ENCODE measurements at regions not wholly inside any gene's neighbourhood (a gene's known extent, or its start where the extent isn't known, plus 50 kb on each side); places are given as distances from the start of the nearest gene placed in this dataset.

DNA sequence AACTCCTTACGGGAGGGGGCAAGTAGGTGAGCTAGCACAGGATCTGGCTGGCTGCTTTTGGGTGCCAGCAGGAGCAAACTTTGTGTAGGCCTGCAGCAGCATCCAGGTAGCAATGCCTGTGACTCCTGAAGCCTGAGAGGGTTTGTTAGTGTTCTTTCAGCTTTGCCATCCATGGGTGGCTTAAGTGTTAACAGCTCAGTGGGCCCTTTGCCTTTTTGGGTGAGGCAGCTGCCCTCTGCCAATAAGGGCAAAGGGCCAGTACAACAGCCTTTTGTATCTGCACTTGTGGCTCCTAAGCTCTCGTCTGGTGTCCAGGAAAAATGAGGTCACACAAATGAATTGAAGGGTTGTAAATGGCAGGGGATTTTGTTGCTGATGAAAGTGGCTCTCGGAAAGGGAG is 359.0 kb upstream of the CHRM2 start:
- CTCF ChIA-PET = no interaction called here
- no peak for DNase-seq (ENCODE audit: extremely low spot score)
- TF ChIP-seq ELF4 (IDR thresholded peaks at IDR 0.05) = no peak
- POLR2A ChIA-PET = no interaction called here

DNA sequence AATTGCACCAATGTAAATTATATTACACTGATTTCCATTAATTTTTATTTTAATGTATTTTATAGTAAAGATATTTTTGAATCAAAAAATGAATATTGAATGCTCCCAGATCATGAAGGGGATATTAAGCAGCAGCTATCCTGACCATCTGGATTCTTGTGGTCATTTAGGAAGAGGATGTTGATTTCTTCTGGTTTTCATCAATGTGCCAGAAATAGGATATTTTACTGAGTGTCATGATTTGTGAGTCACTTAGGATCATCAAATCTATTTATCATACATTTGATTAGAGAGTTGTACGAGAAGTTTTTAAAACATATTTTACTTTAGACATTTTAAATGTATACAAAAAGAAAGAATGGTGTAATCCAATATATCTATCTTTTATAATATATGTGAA is 366.3 kb upstream of the CHRM2 start:
- DNase-seq (ENCODE audit: extremely low spot score) = no peak
- POLR2A ChIA-PET = no interaction called here
- CTCF ChIA-PET = no interaction called here
- no peak for TF ChIP-seq BHLHE40 (IDR thresholded peaks at IDR 0.05; ENCODE audit: borderline replicate concordance)
- TF ChIP-seq, protein P1, sequence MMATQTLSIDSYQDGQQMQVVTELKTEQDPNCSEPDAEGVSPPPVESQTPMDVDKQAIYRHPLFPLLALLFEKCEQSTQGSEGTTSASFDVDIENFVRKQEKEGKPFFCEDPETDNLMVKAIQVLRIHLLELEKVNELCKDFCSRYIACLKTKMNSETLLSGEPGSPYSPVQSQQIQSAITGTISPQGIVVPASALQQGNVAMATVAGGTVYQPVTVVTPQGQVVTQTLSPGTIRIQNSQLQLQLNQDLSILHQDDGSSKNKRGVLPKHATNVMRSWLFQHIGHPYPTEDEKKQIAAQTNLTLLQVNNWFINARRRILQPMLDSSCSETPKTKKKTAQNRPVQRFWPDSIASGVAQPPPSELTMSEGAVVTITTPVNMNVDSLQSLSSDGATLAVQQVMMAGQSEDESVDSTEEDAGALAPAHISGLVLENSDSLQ (IDR thresholded peaks at IDR 0.05) = no peak
- TF ChIP-seq NFRKB (IDR thresholded peaks at IDR 0.05) = no peak

DNA sequence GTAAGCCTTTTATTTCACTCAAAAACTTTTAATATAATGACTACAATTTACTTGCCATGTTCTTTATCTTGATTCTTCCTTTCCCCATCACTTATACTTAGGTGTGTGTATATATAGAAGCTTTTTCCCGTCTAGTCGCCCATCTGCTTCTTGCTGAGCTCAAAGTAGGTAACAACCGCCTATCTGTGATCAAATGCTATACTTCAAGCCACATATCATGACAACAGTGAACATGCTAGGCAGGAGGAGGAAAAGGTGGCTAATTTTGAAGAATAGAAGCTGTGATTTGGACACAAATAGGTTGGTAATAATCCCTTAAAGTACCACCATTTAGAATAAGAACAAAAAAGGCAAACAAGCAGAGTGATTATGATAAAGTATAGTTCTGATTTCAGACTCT is 367.3 kb upstream of the CHRM2 start:
- CTCF ChIA-PET = interaction anchor here (0.6 kb wide), 1 partner anchor 83 kb away, joined by 3 read pairs; no protein-coding TSS in a partner anchor

DNA sequence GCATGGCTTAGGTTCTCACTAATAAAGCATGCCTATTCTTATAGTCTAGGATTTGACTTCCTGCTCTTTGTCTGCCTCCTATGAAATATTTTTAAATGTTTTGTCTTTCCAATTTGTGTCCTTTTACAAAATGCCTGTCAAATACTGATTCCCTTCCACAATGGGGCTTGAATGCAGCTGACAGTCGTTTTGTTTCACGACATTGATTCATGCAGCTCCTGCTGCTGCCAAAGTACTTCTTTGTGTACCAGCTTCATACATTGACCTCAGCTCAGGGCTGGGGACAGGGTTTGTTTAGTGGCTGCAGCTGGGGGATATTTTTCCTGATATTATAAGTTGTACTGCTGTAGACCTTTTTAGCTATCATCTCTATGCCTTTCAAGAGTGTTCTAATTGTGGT is 371.9 kb upstream of the CHRM2 start:
- DNase-seq (ENCODE audit: extremely low spot score) = no peak
- TF ChIP-seq FOXM1 (IDR thresholded peaks at IDR 0.05; ENCODE audit: borderline replicate concordance) (no peak), ARNT (IDR thresholded peaks at IDR 0.05) (no peak), TARDBP (IDR thresholded peaks at IDR 0.05) (no peak), L3MBTL2 (conservative IDR thresholded peaks at IDR 0.05) (no peak), FOXA1 (IDR thresholded peaks at IDR 0.05) (no peak), ZNF384 (IDR thresholded peaks at IDR 0.05) (no peak), FOXK2 (IDR thresholded peaks at IDR 0.05) (no peak), CTBP1 (IDR thresholded peaks at IDR 0.05; ENCODE audit: borderline replicate concordance) (no peak)
- TF ChIP-seq, protein P1 (IDR thresholded peaks at IDR 0.05) = no peak
- CTCF ChIA-PET = no interaction called here
- POLR2A ChIA-PET = no interaction called here

More for the DNA sequence above, 367.3 kb upstream of the CHRM2 start:
- TF ChIP-seq SP1 (IDR thresholded peaks at IDR 0.05) = no peak
- no peak for DNase-seq (ENCODE audit: extremely low spot score)
- POLR2A ChIA-PET = no interaction called here

DNA sequence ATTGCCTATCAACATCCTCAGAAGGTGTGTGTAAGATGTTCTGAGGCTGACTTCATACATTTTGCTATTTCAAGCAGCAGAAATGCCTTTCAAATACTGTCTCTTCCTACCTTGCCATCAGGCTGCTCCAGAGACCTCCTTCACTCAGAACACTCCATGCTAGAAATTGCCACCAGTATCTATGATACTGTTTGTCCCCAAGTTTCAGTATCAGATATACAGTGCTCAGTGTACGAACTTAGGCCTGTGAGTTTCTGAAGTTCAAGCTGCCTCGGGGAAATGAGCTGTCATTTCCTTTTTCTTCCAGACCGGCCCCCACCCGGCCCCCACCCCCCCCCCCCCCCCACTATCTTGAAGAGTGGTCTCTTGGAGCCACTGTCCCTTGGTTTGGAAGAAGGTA is 373.4 kb upstream of the CHRM2 start:
- ChIA-PET POLR2A (no interaction called here), CTCF (no interaction called here)
- no peak for DNase-seq (ENCODE audit: extremely low spot score)
- no peak for TF ChIP-seq FOXA1 (IDR thresholded peaks at IDR 0.05)
- no peak for TF ChIP-seq ZNF384 (IDR thresholded peaks at IDR 0.05)
- TF ChIP-seq FOXK2 (IDR thresholded peaks at IDR 0.05) = no peak
- no peak for TF ChIP-seq L3MBTL2 (conservative IDR thresholded peaks at IDR 0.05)
- no peak for TF ChIP-seq FOXM1 (IDR thresholded peaks at IDR 0.05; ENCODE audit: borderline replicate concordance)
- TF ChIP-seq ARNT (IDR thresholded peaks at IDR 0.05) = no peak
- TF ChIP-seq, protein P1 (IDR thresholded peaks at IDR 0.05) = no peak
- no peak for TF ChIP-seq LEF1 (IDR thresholded peaks at IDR 0.05; ENCODE audit: borderline replicate concordance)
- TF ChIP-seq ELF4 (IDR thresholded peaks at IDR 0.05) = no peak
- no peak for TF ChIP-seq SUZ12 (IDR thresholded peaks at IDR 0.05)

DNA sequence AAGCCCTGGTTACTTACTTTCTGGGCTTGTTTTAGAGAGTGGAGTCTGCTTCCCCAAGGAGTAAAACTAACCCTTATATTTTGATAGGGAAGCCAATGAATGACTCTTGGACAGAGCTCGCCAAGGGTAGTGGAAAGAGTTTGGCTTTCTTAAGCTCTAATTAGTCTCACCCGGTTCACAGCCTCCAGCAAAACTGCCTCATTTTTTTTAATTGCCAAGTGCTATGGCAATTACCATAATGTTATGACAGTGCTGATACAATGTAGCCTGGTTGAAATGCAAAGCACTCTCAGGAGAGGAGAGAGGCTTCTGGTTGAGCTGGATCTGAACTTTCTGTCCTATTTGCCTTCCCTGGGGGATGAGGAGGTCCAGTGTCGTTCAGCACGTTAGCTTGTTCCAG is 376.1 kb upstream of the CHRM2 start:
- ChIA-PET POLR2A (no interaction called here), CTCF (no interaction called here)
- TF ChIP-seq L3MBTL2 (conservative IDR thresholded peaks at IDR 0.05) (no peak), CTBP1 (IDR thresholded peaks at IDR 0.05; ENCODE audit: borderline replicate concordance) (no peak), BHLHE40 (IDR thresholded peaks at IDR 0.05; ENCODE audit: borderline replicate concordance) (no peak), HDGF (IDR thresholded peaks at IDR 0.05; ENCODE audit: borderline replicate concordance) (no peak)
- TF ChIP-seq, protein P1 (IDR thresholded peaks at IDR 0.05) = no peak
- DNase-seq (ENCODE audit: extremely low spot score) = no peak

DNA sequence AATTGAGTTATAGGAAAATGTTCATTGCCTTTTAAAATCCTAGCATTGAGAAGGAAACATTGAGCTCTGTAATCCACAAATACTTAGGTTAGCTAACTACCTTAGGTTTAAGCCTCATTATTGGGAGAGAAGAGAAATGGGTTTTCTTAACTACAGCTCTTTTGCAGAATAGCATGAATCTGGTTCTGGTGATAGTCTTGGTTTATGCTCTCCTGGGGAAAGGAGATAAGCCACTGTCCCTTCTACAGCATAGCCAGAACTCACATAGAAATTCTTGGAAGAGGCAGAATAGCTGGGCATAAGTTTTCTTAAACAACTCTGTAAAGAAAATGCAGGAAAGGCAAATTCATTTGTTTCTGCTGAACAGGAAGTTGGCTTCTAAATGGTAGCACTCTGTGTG is 378.6 kb upstream of the CHRM2 start:
- TF ChIP-seq ELF4 (IDR thresholded peaks at IDR 0.05) (no peak), SUZ12 (IDR thresholded peaks at IDR 0.05) (no peak), NFRKB (IDR thresholded peaks at IDR 0.05) (no peak), FOXM1 (IDR thresholded peaks at IDR 0.05; ENCODE audit: borderline replicate concordance) (no peak), ARNT (IDR thresholded peaks at IDR 0.05) (no peak), L3MBTL2 (conservative IDR thresholded peaks at IDR 0.05) (no peak), TARDBP (IDR thresholded peaks at IDR 0.05) (no peak), LEF1 (IDR thresholded peaks at IDR 0.05; ENCODE audit: borderline replicate concordance) (no peak), FOXK2 (IDR thresholded peaks at IDR 0.05) (no peak), HDGF (IDR thresholded peaks at IDR 0.05; ENCODE audit: borderline replicate concordance) (no peak), BHLHE40 (IDR thresholded peaks at IDR 0.05; ENCODE audit: borderline replicate concordance) (no peak), FOXA1 (IDR thresholded peaks at IDR 0.05) (no peak), SP1 (IDR thresholded peaks at IDR 0.05) (no peak), ZNF384 (IDR thresholded peaks at IDR 0.05) (no peak), CTBP1 (IDR thresholded peaks at IDR 0.05; ENCODE audit: borderline replicate concordance) (no peak)
- TF ChIP-seq, protein P1 (IDR thresholded peaks at IDR 0.05) = no peak
- CTCF ChIA-PET = no interaction called here
- POLR2A ChIA-PET = no interaction called here
- DNase-seq (ENCODE audit: extremely low spot score) = no peak

Data from HEK293T (cell line).